HS-5 (cell line): ENCODE measurements at regions not wholly inside any gene's neighbourhood (a gene's known extent, or its start where the extent isn't known, plus 50 kb on each side); places are given as distances from the start of the nearest gene placed in this dataset.
"Not testable (repeated sequence)": the region's sequence is repeated elsewhere in the genome, so short reads cannot be mapped to it uniquely, and the experiment has no call there.

Source experiments
- DNase-seq: peaks from one replicate; pipeline ENCODE4 v3.0.0-alpha.2; 2012; ENCODE audit warnings: low read depth

DNA sequence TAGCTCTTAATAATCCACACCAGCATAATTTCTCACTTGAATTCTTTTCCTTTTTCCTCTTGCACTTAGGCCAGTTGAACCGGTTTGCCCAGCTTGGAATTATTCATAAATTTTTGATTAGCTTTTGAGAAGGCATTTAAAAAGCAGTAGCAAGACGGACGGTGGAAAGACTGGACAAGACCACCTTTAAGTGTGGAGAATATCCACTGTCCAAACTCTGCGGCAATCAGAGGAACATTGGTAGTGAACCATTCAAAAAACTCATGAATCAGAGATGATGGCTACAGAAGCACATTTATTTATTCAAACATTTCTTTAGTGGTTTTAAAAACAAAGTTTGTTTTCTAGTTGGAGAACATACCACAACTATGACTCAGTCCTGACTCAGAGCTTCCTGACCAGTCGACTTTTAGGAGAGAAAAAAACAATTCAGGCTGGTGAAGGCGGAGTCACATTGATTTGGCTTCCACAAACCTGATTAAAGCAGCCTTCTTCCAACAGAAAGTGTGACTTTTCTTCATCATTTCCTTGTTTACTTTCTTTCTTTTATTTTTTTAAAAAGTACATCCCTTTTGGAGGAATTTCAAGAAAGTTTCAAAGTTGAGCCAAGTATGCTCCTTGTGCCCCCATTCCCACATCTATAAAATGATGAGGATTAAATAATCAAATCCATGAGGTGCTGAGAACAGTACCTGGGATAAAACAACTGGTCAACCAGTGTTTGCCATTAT lies 128.8 kb downstream of the ADSS2 start:
- DNase-seq = peak; percentile 97

DNA sequence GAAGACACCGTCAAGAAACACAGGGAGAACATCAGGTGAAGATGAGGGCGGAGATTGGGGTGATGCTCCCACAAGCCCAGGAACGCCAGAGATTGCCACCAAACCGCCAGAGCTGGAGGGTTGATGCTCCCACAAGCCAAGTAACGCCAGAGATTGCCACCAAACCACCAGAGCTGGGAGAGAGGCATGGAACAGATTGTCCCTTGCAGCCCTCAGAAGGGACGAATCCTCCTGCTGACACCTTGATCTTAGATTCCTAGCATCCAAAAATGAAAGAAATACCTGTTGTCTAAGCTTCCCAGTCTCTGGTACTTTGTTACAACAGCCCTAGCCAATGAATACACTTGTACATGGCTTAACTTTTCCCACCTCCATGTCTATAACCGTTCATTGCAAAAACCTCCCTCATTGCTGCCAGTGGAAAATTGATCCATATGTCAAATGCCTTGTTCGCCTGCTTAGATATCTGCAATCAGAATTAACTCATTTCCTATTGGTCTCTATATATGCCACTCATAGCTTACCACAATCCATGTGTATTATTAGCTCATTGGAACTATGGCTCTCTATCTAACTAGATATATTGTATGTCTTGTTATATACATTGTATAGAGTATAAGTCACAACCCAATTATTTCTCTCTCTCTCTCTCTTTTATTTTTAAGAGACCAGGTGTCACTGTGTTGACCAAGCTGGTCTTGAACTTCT lies 127.4 kb downstream of the ADSS2 start:
- no peak for DNase-seq

- no peak for DNase-seq
Measured at GRCh38 chr1:244325056-244325758, 126.5 kb downstream of the ADSS2 start.

- DNase-seq = no peak
Measured at GRCh38 chr1:244326757-244327156, 125.0 kb downstream of the ADSS2 start.

DNA sequence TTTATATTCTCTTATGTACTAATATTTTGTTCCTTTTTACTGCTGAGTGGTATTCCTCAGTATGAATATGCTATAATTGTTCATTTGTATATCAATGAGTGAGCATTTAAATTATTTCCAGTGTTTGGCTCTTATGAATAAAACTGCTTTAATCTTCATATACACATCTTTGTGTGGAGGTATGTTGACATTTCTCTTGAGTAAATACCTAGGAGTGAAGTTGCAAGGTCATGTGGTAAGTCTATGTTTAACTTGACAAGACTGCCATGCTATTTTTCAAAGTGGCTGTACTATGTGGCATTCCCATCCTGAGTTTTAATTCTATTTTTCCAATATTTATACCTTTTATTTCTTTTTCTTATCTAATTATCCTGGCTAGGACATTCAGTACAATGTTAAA lies 124.2 kb downstream of the ADSS2 start:
- no peak for DNase-seq

DNA sequence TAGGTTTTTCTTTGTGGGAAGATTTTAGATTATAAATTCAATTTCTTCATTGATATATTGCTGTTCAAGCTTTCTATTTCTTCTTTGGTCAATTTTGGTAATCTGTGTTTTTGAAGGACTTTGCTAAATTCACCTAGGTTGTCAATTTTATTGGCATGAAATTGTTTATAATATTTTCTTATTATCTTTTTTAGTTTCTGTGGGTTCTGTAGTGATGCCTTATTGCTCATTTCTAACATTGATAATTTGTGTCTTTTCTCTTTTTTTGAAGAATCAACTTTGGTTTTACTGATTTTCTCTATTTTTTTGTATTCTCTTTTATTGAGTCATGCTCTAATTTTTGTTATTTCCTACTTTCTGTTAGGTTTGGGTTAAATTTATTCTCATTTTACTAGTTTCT lies 123.2 kb downstream of the ADSS2 start:
- DNase-seq = no peak

DNA sequence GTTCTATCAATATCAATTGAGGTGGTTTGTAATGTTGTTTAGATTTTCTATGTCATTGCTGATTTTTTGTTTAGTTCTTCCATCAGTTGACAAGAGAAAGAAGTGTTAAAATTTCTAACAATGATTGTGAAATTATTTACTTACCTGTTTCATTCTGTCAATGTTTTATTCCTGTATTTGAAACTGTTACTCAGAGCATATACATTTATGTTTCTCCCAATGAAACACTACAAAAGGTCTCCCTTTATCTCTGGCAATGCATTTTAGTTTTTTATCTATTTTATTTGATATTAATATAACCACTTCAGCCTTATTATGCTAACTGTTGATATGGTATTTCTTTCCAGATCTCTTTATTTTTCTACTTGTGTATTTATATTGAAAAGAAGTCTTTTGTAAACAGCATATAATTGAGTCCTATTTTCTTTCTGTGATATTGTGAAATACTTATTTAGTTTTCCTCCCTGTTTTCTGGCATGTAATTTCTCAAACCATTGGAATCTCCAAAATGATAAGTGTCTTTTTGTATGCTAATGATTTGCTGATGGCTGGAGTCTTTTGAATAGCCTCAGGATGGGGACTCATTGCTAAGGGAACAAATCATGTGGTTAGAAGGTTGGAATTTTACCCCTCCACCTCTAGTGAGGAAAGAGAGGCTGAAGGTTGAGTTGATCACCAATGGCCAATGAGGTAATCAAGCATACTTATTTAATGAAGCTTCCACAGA lies 122.0 kb downstream of the ADSS2 start:
- DNase-seq = no peak

GRCh38 chr1:244330318-244330625 lies 121.4 kb downstream of the ADSS2 start:
- no peak for DNase-seq

GRCh38 chr1:244332761-244333160 lies 118.9 kb downstream of the ADSS2 start:
- DNase-seq = not testable (repeated sequence)

- DNase-seq = not testable (repeated sequence)
Measured at GRCh38 chr1:244334315-244334714, 117.4 kb downstream of the ADSS2 start.

DNA sequence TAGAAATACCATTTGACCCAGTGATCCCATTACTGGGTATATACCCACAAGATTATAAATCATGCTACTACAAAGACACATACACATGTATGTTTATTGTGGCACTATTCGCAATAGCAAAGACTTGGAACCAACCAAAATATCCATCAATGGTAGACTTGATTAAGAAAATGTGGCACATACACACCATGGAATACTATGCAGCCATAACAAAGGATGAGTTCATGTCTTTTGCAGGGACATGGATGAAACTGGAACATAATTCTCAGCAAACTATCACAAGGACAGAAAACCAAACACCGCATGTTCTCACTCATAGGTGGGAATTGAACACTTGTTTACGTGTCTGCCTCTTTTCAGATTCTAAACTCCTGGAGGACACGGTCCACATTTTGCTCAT lies 116.9 kb downstream of the ADSS2 start:
- not testable (repeated sequence) for DNase-seq

GRCh38 chr1:244335456-244335855 lies 116.3 kb downstream of the ADSS2 start:
- no peak for DNase-seq

- DNase-seq = no peak
Measured at GRCh38 chr1:244336232-244336899, 115.3 kb downstream of the ADSS2 start.

GRCh38 chr1:244337839-244338238 lies 113.9 kb downstream of the ADSS2 start:
- no peak for DNase-seq

- DNase-seq = no peak
Measured at GRCh38 chr1:244339073-244339692, 112.5 kb downstream of the ADSS2 start.

- DNase-seq = no peak
Measured at GRCh38 chr1:244339776-244340175, 111.9 kb downstream of the ADSS2 start.

- DNase-seq = no peak
Measured at GRCh38 chr1:244340396-244340795, 111.3 kb downstream of the ADSS2 start.

DNA sequence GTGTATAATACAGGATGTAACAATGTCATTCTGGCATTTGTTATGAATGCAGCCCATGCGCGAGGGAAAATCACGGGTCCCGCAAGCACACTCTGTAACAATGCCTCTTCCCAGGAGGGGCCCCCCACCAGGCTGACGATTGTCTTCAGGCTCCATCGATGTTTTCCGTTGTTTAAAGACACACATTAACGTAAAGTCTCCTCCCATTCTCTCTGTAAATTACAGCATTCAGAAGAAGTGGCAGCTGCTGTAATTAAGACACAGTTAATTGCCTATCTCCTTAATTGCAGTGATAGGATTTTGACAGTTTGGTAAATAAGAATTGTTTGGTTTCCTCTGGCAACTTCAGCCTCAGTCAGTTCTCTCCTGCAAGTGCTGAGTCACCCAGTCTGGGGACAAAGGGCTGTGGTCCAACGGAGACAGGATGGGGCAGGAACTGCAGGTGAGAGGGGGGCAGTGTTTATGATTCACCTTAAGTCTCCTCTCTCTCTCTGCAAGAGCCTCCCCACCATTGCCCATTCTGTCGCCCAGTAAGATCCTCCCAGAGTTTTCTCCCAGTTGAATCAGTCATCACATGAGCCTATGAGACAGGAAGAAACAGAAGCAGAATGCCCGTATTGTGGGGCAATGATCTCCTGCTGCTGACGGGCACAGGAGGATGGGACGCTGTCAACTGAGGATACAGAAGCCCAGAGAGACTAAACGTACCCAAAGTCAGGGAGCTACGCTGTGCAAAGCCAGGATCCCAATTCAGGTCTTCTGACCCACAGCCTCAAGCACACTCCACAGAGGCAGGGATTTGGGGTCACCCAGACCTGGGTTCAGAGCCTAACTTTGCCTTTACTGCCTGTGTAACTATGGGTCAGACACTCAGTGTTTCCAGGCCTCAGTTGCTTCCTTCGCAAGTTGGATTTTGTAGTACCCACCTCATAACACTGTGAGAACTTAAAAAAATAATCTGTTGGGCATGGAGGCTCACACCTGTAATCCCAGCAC lies 110.0 kb downstream of the ADSS2 start:
- no peak for DNase-seq

DNA sequence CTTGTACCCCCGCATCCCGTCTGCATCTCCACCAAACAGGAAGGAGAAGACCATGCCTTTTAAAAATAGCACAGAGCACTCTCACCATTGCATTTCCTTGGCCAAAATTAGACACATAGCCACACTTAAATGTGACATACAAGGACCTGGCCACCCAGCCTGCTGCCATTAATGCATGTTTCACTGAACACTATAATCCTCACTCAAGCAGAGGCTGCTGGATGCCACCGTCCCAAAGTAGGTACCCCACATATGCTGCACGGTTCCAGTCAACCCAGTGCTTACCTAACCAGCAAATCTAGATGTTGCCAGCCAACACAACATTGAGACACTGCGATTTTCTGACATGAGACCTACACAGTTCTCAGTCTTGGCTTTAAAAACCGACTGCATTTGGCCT lies 107.7 kb downstream of the ADSS2 start:
- no peak for DNase-seq

- no peak for DNase-seq
Measured at GRCh38 chr1:244346972-244347618, 104.6 kb downstream of the ADSS2 start.
